Brain microvascular endothelial cell (primary cell): ENCODE measurements at regions not wholly inside any gene's neighbourhood (a gene's known extent, or its start where the extent isn't known, plus 50 kb on each side); places are given as distances from the start of the nearest gene placed in this dataset.
A peak's percentile ranks its signal among the peaks of the same experiment; 100 is the strongest.

Source experiments
- DNase-seq: peaks from one replicate; pipeline ENCODE4 v3.0.0-alpha.2; 2020
- H3K27ac ChIP-seq: fragments of 250-450 bp; sonication (Bioruptor Pico); 2 replicates; pipeline ENCODE4 v1.5.1; 2020; ENCODE audit warnings: mild to moderate bottlenecking, moderate library complexity
- H3K27me3 ChIP-seq: fragments of 250-450 bp; sonication (Bioruptor Pico); replicated peaks from 2 replicates; pipeline ENCODE4 v1.5.1; 2020; ENCODE audit warnings: mild to moderate bottlenecking
- H3K36me3 ChIP-seq: fragments of 250-450 bp; sonication (Bioruptor Pico); replicated peaks from 2 replicates; pipeline ENCODE4 v1.5.1; 2020; ENCODE audit warnings: mild to moderate bottlenecking
- H3K4me3 ChIP-seq: 2 replicates; pipeline ENCODE4 v1.5.1; 2011; ENCODE audit warnings: low read depth, mild to moderate bottlenecking, control low read depth, low read length, moderate library complexity
- CTCF ChIP-seq: IDR thresholded peaks from 2 replicates; pipeline ENCODE4 v1.5.1; 2011; ENCODE audit warnings: low read depth, mild to moderate bottlenecking, moderate library complexity, low read length, control low read depth, inconsistent platforms; ENCODE audit errors: missing control alignments
- in situ Hi-C: cut with HindIII; loops from 2 replicates; pipeline ENCODE4 v1.10.0; 2017; ENCODE audit warnings: low sequenced_read_pairs, low pct_ligation_motif_present

GRCh38 chr10:90222372-90222771, 521.0 kb downstream of the KIF20B start:
- H3K36me3 ChIP-seq, result no peaks in the 10 kb centered on the region
- no peaks in the 10 kb centered on the region for H3K27me3 ChIP-seq
- peak; percentile 86 for DNase-seq
- no peak for TF ChIP-seq CTCF
- H3K4me3 ChIP-seq, result no peak overlapping the region
- peak overlapping the region; percentile 51 for H3K27ac ChIP-seq
- in situ Hi-C loops, result no loop called here

GRCh38 chr10:90222939-90223338, 521.5 kb downstream of the KIF20B start:
- H3K27ac ChIP-seq, result peak overlapping the region; percentile 51
- in situ Hi-C loops, result no loop called here
- no peaks in the 10 kb centered on the region for H3K36me3 ChIP-seq
- DNase-seq, result no peak
- no peaks in the 10 kb centered on the region for H3K27me3 ChIP-seq
- no peak overlapping the region for H3K4me3 ChIP-seq
- TF ChIP-seq CTCF, result no peak

- DNase-seq, result no peak
- in situ Hi-C loops, result no loop called here
- TF ChIP-seq CTCF, result no peak
Measured at GRCh38 chr10:90224791-90225566, 523.6 kb downstream of the KIF20B start.

GRCh38 chr10:90226517-90226916, 525.1 kb downstream of the KIF20B start:
- no peaks in the 10 kb centered on the region for H3K36me3 ChIP-seq
- H3K27me3 ChIP-seq, result no peaks in the 10 kb centered on the region
- in situ Hi-C loops, result no loop called here
- no peak for DNase-seq
- no peak overlapping the region for H3K4me3 ChIP-seq
- TF ChIP-seq CTCF, result no peak
- no peak overlapping the region for H3K27ac ChIP-seq

More at GRCh38 chr10:90224791-90225566, 523.6 kb downstream of the KIF20B start:
- H3K36me3 ChIP-seq, result no peaks in the 10 kb centered on the region
- no peaks in the 10 kb centered on the region for H3K27me3 ChIP-seq
- H3K4me3 ChIP-seq, result no peak overlapping the region
- no peak overlapping the region for H3K27ac ChIP-seq

GRCh38 chr10:90227217-90227656, 525.8 kb downstream of the KIF20B start:
- H3K36me3 ChIP-seq, result no peaks in the 10 kb centered on the region
- peak; percentile 89 for DNase-seq

More at GRCh38 chr10:90227217-90227656, 525.8 kb downstream of the KIF20B start:
- Histone ChIP-seq H3K4me3 (no peak overlapping the region), H3K27ac (peak overlapping the region; percentile 45), H3K27me3 (no peaks in the 10 kb centered on the region)
- in situ Hi-C loops, result no loop called here
- no peak for TF ChIP-seq CTCF
